Left hindlimb (tissue), 1 donor: ENCODE measurements at regions not wholly inside any gene's neighbourhood (a gene's known extent, or its start where the extent isn't known, plus 50 kb on each side); places are given as distances from the start of the nearest gene placed in this dataset.
"Not testable (repeated sequence)": the region's sequence is repeated elsewhere in the genome, so short reads cannot be mapped to it uniquely, and the experiment has no call there.

ENCODE experiments used
- DNase-seq: peaks from one replicate; pipeline ENCODE4 v3.0.0-alpha.2; 2018

DNA sequence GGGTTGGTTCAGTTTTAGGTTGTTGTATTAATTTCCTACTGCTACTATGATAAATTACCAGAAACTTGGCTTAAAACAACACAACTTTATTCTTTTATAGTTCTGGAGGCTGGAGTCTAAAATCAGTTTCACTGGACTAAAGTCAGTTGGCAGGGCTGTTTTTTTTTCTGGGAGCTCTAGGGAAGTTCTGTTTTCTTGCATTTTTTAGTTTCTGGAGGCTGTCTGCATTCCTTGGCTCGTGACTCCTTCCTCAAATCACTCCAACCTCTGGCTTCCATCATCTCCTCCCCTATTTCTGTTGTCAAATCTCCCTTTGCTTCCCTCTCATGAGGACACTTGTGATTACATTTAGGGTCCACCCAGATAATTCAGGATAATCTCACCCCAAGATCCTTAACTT lies 51.3 kb upstream of the SUB1 start:
- no peak for DNase-seq

DNA sequence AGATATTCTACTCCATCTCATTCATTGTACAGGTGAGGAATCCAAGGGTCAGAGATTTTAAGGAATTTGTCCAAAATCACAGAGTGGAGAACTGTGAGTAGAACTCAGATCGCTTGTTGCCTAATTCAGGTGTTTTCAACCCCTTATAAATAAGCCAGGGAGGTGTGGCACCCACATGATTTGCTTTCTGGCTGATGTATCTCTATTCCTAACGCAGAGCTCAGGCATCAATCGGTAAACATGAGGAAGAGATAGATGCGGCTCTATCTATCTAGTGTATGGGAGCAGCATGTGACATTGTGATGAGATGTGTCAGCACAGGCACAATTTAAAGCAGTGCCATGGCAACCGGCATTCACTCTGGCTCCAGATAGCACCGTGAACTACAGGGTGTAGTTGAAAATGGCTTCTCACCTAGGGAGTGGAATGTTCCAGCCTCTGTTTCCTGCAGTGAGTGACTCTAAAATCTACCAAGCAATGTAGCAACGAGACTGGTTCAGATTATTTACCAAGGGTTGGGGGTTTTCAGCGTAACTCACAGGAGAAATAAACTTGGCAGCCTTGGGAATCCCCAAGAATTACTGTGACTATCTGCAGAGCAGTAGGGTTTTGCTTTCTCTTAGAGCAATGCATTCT lies 53.4 kb upstream of the SUB1 start:
- no peak for DNase-seq

DNA sequence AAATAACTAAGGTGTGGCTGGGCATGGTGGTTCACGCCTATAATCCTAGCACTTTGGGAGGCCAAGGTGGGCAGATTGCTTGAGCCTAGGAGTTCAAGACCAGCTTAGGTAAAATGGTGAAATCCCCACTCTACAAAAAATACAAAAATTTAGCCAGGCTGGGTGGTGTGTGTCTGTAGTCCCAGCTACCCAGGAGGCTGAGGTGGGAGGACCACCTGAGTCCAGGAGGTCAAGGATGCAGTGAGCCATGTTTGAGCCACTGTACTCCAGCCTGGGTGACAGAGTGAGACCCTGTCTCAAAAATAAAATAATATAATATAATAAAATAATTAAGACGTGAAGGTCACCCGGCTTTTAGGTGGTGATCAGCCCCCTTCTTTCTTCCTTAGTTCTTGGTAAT lies 58.0 kb upstream of the SUB1 start:
- not testable (repeated sequence) for DNase-seq

DNA sequence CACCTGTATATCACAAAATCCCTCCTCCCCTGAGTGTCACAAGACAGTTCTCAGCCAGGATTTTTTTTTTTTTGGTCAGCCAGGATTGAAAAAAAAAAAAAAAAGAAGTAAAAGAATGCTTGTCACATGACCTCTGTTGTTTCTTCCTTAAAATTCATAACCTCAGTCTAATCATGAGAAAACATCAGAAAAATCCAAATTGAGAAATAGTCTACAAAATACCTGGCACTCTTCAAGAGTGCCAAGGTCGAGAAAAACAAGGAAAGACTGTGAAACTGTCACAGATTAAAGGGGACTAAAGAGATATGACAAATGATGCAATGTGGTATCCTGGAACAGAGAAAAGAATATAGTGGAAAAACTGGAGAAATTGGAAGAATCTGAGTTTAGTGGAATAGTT lies 58.5 kb upstream of the SUB1 start:
- DNase-seq, result no peak

DNA sequence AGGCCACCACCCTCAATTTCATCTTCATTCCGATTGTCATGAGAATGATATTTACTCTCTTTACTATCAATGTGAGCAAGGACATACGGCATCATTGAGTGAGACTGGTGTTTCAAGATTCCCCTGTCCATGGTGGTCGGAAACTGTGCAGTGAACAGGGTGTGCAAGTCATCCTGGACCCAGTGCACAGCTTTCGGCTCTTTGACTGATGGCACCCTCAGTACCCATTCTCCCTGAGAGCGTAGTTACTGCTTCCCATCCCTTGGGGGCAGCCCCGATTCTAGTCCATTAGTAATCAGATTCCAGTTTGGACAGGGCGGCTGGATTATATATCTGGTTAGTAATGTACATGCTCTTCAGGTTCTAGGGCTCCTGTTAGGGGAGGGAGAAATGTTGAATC lies 61.7 kb upstream of the SUB1 start:
- no peak for DNase-seq

DNA sequence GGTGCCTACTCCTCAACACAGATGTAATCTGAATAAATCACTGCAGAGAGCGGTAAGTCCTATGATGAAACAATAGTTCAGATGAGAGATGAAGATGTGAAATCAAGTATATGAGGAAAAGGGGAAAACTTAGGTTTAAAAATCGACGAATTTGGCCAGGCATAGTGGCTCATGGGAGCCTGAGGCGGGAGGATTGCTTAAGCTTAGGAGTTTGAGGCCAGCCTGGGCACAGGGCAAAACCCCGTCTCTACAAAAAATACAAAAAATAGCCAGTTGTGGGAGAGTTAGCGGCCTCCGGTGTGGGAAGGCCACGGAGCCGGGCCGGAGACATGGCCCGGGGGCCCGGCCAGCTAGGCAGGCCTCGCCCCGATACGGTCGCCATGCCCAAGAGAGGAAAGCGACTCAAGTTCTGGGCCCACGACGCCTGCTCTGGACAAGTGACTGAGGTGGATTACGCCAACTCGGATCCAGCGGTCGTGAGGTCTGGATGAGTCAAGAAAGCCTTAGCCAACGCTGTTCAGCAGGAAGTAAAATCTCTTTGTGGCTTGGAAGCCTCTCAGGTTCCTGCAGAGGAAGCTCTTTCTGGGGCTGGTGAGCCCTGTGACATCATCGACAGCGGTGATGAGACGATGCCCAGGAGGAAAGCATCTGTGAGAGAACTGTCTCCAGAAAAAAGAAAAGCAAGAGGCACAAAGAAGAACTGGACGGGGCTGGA lies 62.8 kb upstream of the SUB1 start:
- DNase-seq, result no peak

DNA sequence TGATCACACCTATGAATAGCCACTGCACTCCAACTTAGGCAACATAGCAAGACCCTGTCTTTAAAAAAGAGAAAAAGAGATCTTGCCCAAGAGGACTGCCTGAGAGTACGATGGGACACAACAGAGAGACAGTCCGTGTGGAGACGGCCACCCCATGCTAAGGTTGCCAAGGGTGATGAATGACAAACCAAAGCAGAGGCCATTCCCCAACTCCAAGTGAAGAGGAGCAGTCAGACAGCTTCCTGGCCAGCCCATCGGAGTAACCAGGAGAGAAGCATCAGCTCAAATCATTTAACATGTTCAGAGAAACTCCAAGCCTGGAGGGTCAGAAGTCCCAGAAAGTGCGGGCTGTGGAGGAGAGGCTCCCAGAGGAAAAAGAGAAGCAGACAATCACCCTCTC lies 63.9 kb upstream of the SUB1 start:
- no peak for DNase-seq

DNA sequence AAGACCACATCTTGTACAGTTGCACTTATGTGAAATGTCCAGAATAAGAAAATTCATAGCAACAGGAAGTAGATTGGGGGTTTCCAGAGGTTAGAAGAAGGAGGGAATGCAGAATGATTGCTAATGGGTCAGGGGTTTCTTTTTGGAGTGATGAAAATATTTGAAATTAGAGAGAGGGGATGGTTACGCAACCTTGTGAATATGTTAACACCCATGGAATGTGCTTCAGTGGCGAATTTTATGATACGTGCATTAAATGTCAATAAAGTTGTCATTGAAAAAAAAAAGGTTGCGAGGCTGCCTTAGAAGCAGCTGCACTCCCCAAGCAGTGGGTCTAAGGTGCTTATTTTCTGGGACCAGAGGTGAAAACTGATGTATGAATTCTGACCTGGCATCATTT lies 64.4 kb upstream of the SUB1 start:
- no peak for DNase-seq

DNA sequence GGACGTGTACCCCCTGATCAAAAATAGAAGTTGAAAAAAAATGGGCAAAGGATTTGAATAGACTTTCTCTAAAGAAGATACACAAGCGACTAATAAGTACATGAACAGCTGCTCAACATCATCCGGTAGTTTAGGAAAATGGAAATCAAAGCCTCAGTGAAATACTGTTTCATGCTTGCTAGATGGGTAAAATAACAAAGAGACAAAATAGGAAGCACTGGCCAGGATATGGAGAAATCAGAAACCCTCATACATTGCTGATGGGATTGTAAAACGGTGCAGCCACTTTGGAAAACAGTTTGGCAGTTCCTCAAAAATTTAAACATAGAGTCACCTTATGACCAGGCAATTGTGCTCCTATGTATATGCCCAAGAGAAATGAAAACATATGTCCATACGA lies 65.0 kb upstream of the SUB1 start:
- no peak for DNase-seq

DNA sequence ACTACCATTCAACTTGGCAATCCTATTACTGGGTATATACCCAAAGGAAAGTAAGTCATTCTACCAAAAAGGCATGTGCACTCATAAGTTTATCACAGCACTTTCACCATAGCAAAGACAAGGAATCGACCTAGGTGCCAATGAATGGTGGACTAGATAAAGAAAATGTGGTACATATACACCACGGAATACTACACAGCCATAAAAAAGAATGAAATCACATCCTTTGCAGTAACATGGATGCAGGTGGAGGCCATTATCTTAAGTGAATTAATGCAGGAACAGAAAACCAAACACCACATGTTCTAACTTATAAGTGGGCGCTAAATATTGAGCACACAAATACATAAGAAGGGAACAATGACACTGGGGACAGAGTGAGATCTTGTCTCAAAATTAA lies 65.8 kb upstream of the SUB1 start:
- DNase-seq, result no peak

DNA sequence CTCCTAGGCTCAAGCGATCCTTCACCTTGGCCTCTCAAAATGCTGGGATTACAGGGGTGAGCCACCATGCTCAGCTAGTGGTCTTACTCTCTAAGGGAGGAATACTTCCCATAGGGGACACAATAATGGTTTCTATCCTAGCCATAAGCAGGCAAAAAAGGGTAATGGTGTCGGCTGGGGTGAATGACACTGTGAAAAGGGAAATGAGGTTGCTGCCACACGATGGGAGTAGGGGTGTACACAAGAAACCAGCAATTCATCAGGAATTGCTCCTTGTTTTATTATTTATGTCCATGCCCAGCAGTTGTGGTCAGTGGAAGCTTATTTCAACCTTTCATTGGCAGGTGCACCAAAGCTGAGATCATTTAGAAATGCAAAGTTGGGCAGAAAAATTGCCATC lies 70.3 kb upstream of the ZFR start:
- no peak for DNase-seq

DNA sequence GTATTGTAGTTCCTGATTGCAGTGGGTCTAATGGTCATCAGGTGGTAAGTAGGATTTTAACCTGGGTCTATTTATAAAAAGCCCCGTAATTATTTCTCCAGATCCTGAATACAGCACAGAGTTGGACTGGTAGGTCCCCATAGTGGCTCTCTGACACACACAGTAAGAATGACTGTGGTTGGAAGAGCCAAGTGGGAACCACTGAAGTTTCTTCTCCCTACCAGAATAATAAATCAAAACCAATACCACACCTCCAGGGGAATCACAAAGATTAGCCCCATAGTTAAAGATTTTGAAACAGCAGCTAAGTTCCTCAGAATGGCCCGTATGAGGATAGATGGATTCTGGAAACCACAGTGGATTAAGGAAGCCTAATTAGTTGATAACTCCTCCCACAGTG lies 68.4 kb upstream of the ZFR start:
- no peak for DNase-seq

DNA sequence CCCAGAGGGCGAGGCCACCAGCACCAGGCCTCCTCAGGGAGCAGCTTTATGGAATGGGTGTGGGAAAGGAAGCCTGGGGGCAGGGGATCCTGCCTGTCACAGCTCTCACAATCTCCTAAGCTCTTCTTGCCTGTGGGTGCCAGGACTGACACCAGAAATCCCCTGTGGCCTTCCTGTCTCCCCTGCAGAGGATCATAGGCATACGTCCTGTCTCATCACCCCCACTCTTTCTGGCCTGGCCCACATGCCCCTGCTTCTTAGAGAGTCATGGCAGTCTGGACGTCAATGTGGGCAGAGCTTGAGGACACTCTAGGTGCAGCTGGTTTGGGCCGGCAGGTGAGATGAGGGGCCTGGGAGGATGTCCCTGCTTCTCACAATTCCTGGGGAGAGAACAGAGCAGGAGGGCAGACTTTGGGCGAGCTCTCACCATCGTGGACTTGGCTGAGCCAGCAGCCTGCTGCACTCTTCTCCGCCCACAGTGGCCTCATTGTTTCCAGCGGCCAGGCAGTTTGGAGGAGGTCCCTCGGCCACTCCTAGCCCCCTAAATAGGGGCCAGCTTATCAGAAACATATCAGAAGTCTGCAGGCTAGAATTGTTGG lies 67.3 kb upstream of the ZFR start:
- DNase-seq, result no peak

DNA sequence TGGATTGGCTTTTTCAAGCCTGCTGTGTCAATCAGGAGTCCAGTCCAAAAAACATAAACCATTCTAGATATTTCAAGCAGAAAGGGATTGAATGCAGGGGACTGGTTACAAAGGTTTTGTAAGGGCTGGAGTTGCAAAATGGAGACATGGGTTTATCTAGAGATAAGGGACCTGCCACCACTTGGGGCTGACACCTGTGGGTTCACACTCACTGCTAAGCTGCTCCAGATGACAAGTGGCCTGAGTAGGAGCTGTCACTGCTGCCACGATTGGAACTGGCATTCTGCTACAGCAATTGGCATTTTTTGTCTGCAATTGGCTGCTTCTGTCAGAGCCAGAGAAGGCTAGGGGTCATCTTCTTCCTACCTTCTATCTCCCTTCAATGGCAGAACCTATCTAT lies 66.3 kb upstream of the ZFR start:
- no peak for DNase-seq

DNA sequence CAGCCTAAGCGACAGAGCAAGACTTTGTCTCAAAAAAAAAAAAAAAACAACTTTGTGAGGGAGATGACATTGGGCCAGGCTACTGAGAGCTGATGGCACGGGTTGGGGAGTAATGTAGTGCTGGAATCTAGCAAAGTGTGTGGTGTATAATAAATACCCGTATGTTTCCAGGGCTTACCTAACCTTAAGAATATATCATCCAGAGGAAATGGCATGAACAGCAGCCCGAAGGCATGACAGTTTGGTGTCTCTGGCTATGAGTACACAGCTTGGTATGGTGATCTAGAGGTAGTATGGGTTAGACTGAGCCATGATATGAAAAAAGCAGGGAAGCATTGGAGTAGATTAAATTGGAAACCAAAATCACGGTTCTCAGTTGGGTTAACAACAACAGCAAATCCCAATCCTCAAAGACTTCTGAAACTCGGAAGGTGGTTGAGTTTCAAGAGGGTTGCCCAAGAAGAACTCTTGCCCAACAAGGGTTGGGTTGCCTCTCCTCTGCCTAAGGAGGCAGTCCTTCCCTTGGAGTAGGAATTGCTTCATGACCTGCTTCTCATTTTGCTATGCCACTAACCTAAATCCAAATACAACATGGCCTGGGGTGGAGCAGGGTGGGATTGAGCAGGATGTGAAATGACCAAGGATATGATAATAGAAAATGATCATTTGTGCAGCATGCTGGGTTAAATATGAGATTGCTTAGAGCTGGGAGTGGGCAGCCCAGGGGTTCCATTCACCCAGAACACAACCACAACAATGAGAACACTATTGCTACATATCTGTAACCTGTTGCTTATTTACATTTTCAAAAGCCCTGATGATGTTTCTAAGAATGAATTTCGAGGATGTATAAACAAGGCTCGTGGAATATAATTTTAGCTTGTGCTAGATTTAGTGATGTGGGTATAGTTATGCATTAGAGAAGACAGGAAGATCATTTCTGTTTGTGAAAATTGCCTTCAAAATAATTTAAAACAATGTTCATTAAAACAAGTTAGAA lies 64.6 kb upstream of the ZFR start:
- no peak for DNase-seq

DNA sequence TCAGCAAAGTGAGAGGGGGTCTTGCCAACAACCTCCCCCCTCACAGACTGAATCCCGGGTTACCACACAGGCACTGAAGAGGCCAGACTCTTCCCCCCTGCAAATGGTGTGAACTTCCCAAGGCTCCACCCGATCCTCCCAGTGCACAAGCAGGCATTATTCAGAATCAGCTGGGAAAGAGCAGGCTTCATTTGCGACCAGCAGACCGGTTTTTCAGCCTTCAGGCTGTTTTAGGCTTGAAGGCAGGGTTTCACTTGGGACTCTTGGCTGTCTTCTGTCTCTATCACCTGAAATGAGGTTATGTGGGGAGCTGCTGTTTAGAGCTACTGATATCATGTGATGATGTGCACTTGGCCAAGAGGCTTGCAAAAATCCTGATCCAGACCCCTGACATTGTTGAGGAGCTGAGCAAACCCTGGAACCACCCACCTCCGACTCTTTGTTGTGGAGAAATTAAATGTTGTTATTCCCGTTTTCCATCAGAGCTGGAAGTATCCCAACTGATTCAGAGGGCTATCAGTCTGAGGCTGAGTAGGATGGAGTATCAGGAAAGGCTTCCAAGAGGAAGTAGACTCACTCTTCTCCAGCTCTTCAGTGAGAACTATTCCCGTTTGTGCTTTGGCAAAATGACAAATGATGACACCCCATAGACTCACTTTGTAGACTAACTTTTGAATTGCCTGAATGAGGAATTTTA lies 63.3 kb upstream of the ZFR start:
- DNase-seq, result no peak

DNA sequence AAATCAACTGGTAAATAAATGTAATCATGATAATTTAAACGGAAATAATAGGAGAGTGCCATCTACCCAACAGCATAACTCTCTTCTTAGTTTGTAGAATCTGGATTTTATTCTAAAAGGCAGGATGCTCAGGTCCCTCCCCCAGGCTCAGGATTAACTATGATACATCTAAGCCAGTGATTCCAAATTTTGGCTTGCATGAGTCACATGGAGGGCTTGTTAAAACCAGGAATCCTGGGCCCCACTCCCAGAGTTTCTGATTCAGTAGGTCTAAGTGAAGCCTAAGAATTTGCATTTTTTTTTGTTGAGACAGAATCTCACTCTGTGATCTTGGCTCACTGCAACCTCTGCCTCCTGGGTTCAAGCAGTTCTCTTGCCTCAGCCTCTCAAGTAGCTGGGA lies 62.3 kb upstream of the ZFR start:
- DNase-seq, result no peak

DNA sequence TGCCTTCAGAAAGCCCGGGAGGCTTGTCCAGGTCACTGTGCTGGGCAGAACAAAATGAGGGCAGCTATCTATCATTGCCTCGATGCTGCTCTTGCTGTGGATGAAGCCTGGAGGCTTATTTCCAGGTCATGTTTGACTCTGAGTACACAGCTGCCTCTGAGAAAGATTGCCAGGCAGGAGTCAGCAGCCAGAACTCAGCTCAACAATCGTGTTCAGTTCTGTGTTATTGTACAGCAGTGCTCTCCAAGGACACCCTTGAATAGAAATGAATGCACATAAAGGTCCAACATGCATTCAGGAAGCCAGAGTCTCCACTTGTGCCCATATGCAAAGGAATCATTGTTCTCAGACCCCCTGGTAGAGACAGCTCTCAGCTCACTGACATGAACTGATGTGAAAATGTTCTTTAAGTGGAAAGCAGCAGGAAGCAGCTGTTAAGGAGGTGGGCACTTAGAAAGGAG lies 61.7 kb upstream of the ZFR start:
- DNase-seq, result peak; percentile 70

DNA sequence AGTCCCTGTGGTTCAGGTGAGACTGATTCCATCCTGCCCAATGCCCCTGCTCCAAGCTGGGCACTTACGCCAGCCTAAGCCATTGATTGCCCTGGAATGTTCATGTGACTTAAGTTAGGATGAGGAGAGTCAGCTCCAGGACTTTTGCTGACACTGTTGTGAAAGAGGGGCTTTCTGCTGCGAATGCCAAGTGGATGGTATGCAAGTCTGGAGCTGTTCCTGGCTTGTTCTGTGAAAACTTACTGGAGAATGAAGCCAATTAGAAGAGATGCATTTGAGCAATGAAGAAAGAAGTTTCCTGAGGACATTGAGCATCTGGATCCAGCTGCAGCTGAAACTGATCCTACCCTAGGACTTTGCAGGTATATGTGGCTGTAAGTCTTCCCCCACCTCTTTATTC lies 61.2 kb upstream of the ZFR start:
- DNase-seq, result peak; percentile 48

DNA sequence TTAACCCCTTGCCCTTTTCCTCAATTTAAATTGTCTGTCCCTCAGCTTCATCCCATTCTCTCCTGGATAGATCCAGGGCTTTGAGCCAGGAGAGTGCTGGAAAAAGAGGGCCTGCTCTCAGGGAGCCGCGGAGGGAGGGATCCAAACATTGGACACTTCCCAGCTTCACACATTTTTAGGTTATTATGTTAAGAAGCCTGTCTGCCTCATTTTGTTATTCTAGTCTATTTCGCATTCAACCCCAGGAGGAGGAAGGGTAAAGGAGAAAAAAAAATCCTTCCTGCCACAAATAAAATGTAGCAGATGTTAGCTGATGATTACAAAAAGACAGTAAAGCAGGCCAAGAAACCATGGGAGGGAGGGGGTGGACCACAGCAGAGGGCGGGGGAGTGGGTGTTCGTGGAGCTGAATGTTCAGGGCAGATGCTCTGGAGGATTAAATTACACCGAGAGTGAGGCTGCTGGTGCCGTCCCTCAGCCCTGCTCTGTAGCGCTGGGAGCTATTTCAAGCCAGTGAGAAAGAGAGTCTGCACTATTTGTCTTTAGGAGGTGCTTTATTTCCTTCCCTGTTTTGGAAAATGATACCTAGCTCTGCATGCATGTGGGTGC lies 60.6 kb upstream of the ZFR start:
- DNase-seq, result peak; percentile 89

DNA sequence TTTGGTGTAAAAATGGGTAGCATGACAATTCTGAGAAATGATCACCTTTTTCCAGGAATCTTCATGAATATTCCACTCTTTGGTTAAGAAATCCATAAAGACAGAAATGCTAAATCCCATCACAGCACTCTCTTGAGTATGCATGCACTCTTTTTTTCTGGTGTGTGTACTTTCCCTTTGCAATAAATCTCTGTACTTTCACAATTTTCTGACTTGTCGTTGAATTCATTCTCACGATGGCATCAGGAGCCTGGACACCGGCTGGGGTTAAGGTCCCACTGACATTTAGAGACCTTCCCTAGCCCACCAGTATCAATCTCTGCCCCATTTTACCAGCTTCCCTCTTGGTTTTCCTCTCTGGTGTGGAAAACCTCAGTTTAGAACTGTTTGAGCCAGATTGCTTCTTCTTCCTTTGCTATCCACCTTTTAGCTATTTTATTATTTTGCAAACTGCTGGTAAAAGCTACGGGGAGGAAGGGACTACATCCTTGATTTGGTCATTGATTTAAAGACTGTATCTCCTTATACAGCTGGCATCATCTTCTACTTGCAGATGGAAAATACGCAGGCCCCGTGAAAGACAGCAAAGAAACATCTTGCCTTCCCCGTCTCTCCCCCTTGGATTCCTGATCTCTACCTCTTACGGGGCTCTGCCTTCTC lies 59.9 kb upstream of the ZFR start:
- DNase-seq, result no peak

DNA sequence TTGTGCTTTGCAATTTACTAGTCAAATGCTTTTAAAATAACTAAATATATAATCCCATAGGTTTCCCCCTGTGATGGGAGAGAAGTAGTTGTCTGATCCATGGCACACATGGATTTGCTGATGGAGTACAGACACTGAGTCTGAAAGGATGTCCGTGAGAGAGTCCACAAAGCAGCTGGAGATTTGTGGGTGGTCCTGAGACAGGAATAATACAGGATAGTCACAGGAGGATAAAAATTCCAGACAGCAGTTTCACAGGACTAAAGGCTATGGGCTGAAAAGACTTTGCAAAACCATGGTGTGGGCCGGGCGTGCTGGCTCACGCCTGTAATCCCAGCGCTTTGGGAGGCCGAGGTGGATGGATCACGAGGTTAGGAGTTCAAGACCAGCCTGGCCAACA lies 58.7 kb upstream of the ZFR start:
- DNase-seq, result peak; percentile 42
